ENCODE measurements at regions not wholly inside any gene's neighbourhood (a gene's known extent, or its start where the extent isn't known, plus 50 kb on each side); places are given as distances from the start of the nearest gene placed in this dataset.
A peak's percentile ranks its signal among the peaks of the same experiment; 100 is the strongest.

DNA sequence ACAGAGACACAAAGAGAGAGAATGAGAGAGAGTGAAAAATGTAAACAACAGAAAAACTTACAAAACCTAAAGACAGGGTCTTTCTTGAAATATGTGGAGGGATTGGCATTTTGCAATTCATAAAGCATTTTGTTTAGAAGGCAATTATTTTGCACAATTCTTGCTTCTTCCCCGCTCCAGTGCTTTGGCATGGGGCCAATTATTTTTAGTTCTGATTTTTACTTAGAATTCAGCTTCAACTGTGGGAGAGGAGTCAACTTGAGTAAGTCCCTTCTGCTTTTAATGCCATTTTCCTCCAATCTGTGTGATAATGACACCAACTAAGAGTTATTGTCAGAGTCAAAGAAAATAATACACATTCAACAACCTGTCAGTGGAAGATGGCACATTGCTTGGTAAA is 1051.9 kb downstream of the NLGN4X start:
- TF ChIP-seq Cebpa-rat (IDR thresholded peaks at IDR 0.05) = no peak
- Histone ChIP-seq H3K27me3 (no peaks in the 10 kb centered on the region), H3K4me2 (no peak overlapping the region), H3K9me3 (no peaks in the 10 kb centered on the region), H3K36me3 (no peaks in the 10 kb centered on the region), H3K4me3 (no peak overlapping the region), H3K4me1 (no peaks in the 10 kb centered on the region), H3K27ac (no peak overlapping the region), H4K20me1 (no peaks in the 10 kb centered on the region), H3K9ac (no peak overlapping the region)

- Histone ChIP-seq H3K4me2 (peak overlapping the region; percentile 23; the same call in 1 of the 2 replicates), H3K4me1 (peaks cover 19% of the 10 kb centered on the region)
Observed at GRCh38 chrX:5163663-5164062, 1065.0 kb downstream of the NLGN4X start.

GRCh38 chrX:5155301-5155700 is 1073.4 kb downstream of the NLGN4X start:
- no peaks in the 10 kb centered on the region for H3K9me3 ChIP-seq
- TF ChIP-seq Cebpa-rat (IDR thresholded peaks at IDR 0.05) = no peak
- no peak overlapping the region for H3K4me3 ChIP-seq
- no peaks in the 10 kb centered on the region for H4K20me1 ChIP-seq
- H3K36me3 ChIP-seq = no peaks in the 10 kb centered on the region
- no peaks in the 10 kb centered on the region for H3K27me3 ChIP-seq
- H3K4me1 ChIP-seq = no peaks in the 10 kb centered on the region
- H3K27ac ChIP-seq = no peak overlapping the region
- no peak overlapping the region for H3K9ac ChIP-seq
- H3K4me2 ChIP-seq = no peak overlapping the region

More at GRCh38 chrX:5163663-5164062, 1065.0 kb downstream of the NLGN4X start:
- H3K27me3 ChIP-seq = no peaks in the 10 kb centered on the region
- H3K4me3 ChIP-seq = no peak overlapping the region
- H3K9me3 ChIP-seq = no peaks in the 10 kb centered on the region
- no peaks in the 10 kb centered on the region for H4K20me1 ChIP-seq
- H3K9ac ChIP-seq = no peak overlapping the region
- TF ChIP-seq Cebpa-rat (IDR thresholded peaks at IDR 0.05) = no peak
- H3K27ac ChIP-seq = no peak overlapping the region
- no peaks in the 10 kb centered on the region for H3K36me3 ChIP-seq

DNA sequence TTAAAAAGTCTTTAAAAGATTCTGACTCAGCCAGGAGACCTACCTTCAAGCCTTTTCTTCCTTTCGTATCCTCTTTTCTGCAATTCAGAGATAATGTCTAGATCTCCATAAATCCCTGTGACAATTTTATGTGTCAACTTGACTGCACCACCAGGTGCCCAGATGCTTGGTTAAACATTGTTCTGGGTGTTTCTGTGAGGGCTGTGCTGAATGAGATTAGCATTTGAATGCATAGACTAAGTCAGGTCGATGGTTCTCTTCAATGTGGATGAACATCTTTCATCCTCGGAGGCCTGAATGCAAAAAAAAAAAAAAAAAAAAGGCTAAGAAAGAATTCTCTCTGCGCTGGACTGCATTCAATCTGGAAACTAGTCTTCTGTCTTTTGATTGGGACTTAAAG is 1082.7 kb downstream of the NLGN4X start:
- no peak overlapping the region for H3K9ac ChIP-seq
- no peaks in the 10 kb centered on the region for H3K9me3 ChIP-seq
- H3K4me3 ChIP-seq = no peak overlapping the region
- no peak for TF ChIP-seq Cebpa-rat (IDR thresholded peaks at IDR 0.05)
- H3K4me2 ChIP-seq = no peak overlapping the region
- H3K36me3 ChIP-seq = no peaks in the 10 kb centered on the region
- no peaks in the 10 kb centered on the region for H3K27me3 ChIP-seq
- no peaks in the 10 kb centered on the region for H3K4me1 ChIP-seq
- H4K20me1 ChIP-seq = no peaks in the 10 kb centered on the region
- no peak overlapping the region for H3K27ac ChIP-seq

- H3K9me3 ChIP-seq = no peaks in the 10 kb centered on the region
- H3K9ac ChIP-seq = no peak overlapping the region
- no peak overlapping the region for H3K27ac ChIP-seq
- H3K4me3 ChIP-seq = no peak overlapping the region
- no peaks in the 10 kb centered on the region for H3K4me1 ChIP-seq
- H3K4me2 ChIP-seq = no peak overlapping the region
- TF ChIP-seq Cebpa-rat (IDR thresholded peaks at IDR 0.05) = no peak
- H3K27me3 ChIP-seq = no peaks in the 10 kb centered on the region
- H3K36me3 ChIP-seq = no peaks in the 10 kb centered on the region
- no peaks in the 10 kb centered on the region for H4K20me1 ChIP-seq
Observed at GRCh38 chrX:5142644-5143043, 1086.0 kb downstream of the NLGN4X start.

- no peak overlapping the region for H3K27ac ChIP-seq
- no peaks in the 10 kb centered on the region for H3K27me3 ChIP-seq
- no peaks in the 10 kb centered on the region for H3K36me3 ChIP-seq
- no peak overlapping the region for H3K4me3 ChIP-seq
- TF ChIP-seq Cebpa-rat (IDR thresholded peaks at IDR 0.05) = no peak
- H3K4me1 ChIP-seq = no peaks in the 10 kb centered on the region
- no peaks in the 10 kb centered on the region for H4K20me1 ChIP-seq
- H3K4me2 ChIP-seq = no peak overlapping the region
- no peaks in the 10 kb centered on the region for H3K9me3 ChIP-seq
- H3K9ac ChIP-seq = no peak overlapping the region
Observed at GRCh38 chrX:5122181-5122678, 1106.4 kb downstream of the NLGN4X start.

GRCh38 chrX:5117816-5118215 is 1110.9 kb downstream of the NLGN4X start:
- Histone ChIP-seq H3K36me3 (no peaks in the 10 kb centered on the region), H3K4me3 (no peak overlapping the region), H3K9me3 (no peaks in the 10 kb centered on the region), H3K27ac (no peak overlapping the region), H3K4me1 (peaks cover 6% of the 10 kb centered on the region), H3K9ac (no peak overlapping the region), H4K20me1 (no peaks in the 10 kb centered on the region), H3K27me3 (no peaks in the 10 kb centered on the region), H3K4me2 (no peak overlapping the region)
- TF ChIP-seq Cebpa-rat (IDR thresholded peaks at IDR 0.05) = no peak

DNA sequence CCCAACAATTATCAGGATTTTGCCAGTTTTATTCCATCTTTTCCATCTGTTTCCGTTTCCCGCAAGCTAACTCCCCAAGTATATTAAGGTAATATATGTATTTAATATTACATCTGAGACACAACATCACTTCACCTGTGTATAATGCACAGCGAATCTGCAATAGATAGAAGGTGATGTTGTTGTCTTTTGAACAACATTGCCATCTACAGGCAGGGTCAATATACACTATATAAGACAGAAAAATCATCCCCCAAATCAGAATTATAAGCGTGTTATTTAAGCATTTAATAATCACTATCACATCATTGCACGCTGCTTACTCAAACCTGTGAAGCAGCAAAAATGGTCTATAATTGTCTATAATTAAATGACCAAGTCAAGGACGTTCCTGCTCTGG is 1115.5 kb downstream of the NLGN4X start:
- Histone ChIP-seq H3K36me3 (no peaks in the 10 kb centered on the region), H3K27ac (no peak overlapping the region), H3K27me3 (no peaks in the 10 kb centered on the region), H3K4me2 (no peak overlapping the region), H3K9me3 (no peaks in the 10 kb centered on the region), H3K9ac (no peak overlapping the region), H4K20me1 (no peaks in the 10 kb centered on the region), H3K4me3 (no peak overlapping the region), H3K4me1 (peaks cover 6% of the 10 kb centered on the region)
- TF ChIP-seq Cebpa-rat (IDR thresholded peaks at IDR 0.05) = no peak

DNA sequence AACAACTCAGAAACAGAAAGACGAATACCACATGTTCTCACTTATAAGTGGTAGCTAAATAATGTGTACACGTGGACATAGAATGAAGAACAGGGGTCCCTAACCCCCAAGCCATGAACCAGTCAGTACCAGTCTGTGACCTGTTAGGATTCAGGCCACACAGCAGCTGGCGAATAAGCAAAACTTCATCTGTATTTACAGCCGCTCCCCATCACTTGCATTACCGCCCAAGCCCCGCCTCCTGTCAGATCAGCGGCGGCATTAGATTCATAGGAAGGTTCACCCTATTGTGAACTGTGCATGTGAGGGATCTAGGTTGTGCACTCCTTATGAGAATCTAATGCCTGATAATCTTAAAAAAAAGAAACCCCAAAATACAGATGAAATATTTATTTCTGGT is 1128.7 kb downstream of the NLGN4X start:
- H4K20me1 ChIP-seq = no peaks in the 10 kb centered on the region
- no peak for TF ChIP-seq Cebpa-rat (IDR thresholded peaks at IDR 0.05)
- no peaks in the 10 kb centered on the region for H3K4me1 ChIP-seq
- H3K4me2 ChIP-seq = no peak overlapping the region
- H3K36me3 ChIP-seq = no peaks in the 10 kb centered on the region
- no peak overlapping the region for H3K27ac ChIP-seq
- no peak overlapping the region for H3K4me3 ChIP-seq
- 0 out of 2 replicates have a peak, but pooled peaks cover 2% of the 10 kb centered on the region for H3K9me3 ChIP-seq
- H3K9ac ChIP-seq = no peak overlapping the region
- no peaks in the 10 kb centered on the region for H3K27me3 ChIP-seq

GRCh38 chrX:5086388-5086787 is 1142.3 kb downstream of the NLGN4X start:
- Histone ChIP-seq H3K9ac (no peak overlapping the region), H3K27ac (no peak overlapping the region), H3K27me3 (no peaks in the 10 kb centered on the region), H3K4me3 (no peak overlapping the region), H3K9me3 (no peaks in the 10 kb centered on the region), H3K4me2 (no peak overlapping the region), H3K36me3 (no peaks in the 10 kb centered on the region), H4K20me1 (no peaks in the 10 kb centered on the region), H3K4me1 (no peaks in the 10 kb centered on the region)
- no peak for TF ChIP-seq Cebpa-rat (IDR thresholded peaks at IDR 0.05)

GRCh38 chrX:5084279-5084678 is 1144.4 kb downstream of the NLGN4X start:
- no peak for TF ChIP-seq Cebpa-rat (IDR thresholded peaks at IDR 0.05)
- no peaks in the 10 kb centered on the region for H3K36me3 ChIP-seq
- no peak overlapping the region for H3K27ac ChIP-seq
- H3K9me3 ChIP-seq = no peaks in the 10 kb centered on the region
- H3K27me3 ChIP-seq = no peaks in the 10 kb centered on the region
- H4K20me1 ChIP-seq = no peaks in the 10 kb centered on the region
- no peak overlapping the region for H3K4me3 ChIP-seq
- H3K9ac ChIP-seq = no peak overlapping the region
- no peak overlapping the region for H3K4me2 ChIP-seq
- no peaks in the 10 kb centered on the region for H3K4me1 ChIP-seq
